Neural progenitor cell (in vitro differentiated cells): ENCODE measurements at regions not wholly inside any gene's neighbourhood (a gene's known extent, or its start where the extent isn't known, plus 50 kb on each side); places are given as distances from the start of the nearest gene placed in this dataset.
"Not testable (repeated sequence)": the region's sequence is repeated elsewhere in the genome, so short reads cannot be mapped to it uniquely, and the experiment has no call there.

Experiments used
- DNase-seq: peaks from one replicate; pipeline ENCODE4 v3.0.0-alpha.2; 2016; ENCODE audit warnings: low spot score
- H2AFZ ChIP-seq: fragments of 200-600 bp; sonication (generic); replicated peaks from 2 replicates; pipeline ENCODE4 v1.6.1; 2016; ENCODE audit warnings: antibody characterized with exemption
- H3F3A ChIP-seq: fragments of 200-600 bp; sonication (generic); 2 replicates; pipeline ENCODE4 v1.6.1; 2016; ENCODE audit warnings: antibody characterized with exemption, low read depth
- H3K27ac ChIP-seq: fragments of 200-600 bp; sonication (generic); 2 replicates; pipeline ENCODE4 v1.5.1; 2016; ENCODE audit warnings: mild to moderate bottlenecking
- H3K27me3 ChIP-seq: fragments of 200-600 bp; sonication (generic); 2 replicates; pipeline ENCODE4 v1.6.1; 2016; ENCODE audit warnings: mild to moderate bottlenecking, moderate library complexity
- H3K36me3 ChIP-seq: fragments of 200-600 bp; sonication (generic); 2 replicates; pipeline ENCODE4 v1.5.1; 2016
- H3K4me1 ChIP-seq: fragments of 200-600 bp; sonication (generic); 2 replicates; pipeline ENCODE4 v1.6.1; 2016; ENCODE audit warnings: mixed run types
- H3K4me2 ChIP-seq: fragments of 200-600 bp; sonication (generic); 2 replicates; pipeline ENCODE4 v1.6.1; 2016
- H3K4me3 ChIP-seq: fragments of 200-600 bp; sonication (generic); 2 replicates; pipeline ENCODE4 v1.5.1; 2016
- H3K79me2 ChIP-seq: fragments of 200-600 bp; sonication (generic); 2 replicates; pipeline ENCODE4 v1.6.1; 2016; ENCODE audit warnings: low read depth
- H3K9ac ChIP-seq: fragments of 200-600 bp; sonication (generic); 2 replicates; pipeline ENCODE4 v1.6.1; 2016
- H3K9me3 ChIP-seq: fragments of 200-600 bp; sonication (generic); 2 replicates; pipeline ENCODE4 v1.5.1; 2016; ENCODE audit warnings: low read depth
- H4K20me1 ChIP-seq: fragments of 200-600 bp; sonication (generic); 2 replicates; pipeline ENCODE4 v1.6.1; 2016; ENCODE audit warnings: low read depth
- H3K27ac Mint-ChIP-seq: 3 replicates; pipeline ENCODE4 v1.8.0; 2021; ENCODE audit warnings: mixed read lengths
- H3K27me3 Mint-ChIP-seq: 2 replicates; pipeline ENCODE4 v1.8.0; 2022; ENCODE audit warnings: low read depth, mild to moderate bottlenecking, inconsistent platforms, moderate library complexity, mixed read lengths; ENCODE audit not compliant: insufficient read depth
- H3K36me3 Mint-ChIP-seq: 3 replicates; pipeline ENCODE4 v1.8.0; 2021; ENCODE audit warnings: mixed read lengths
- H3K4me1 Mint-ChIP-seq: 3 replicates; pipeline ENCODE4 v1.8.0; 2021; ENCODE audit warnings: mixed read lengths
- H3K4me3 Mint-ChIP-seq: 3 replicates; pipeline ENCODE4 v1.8.0; 2021; ENCODE audit warnings: mild to moderate bottlenecking, moderate library complexity, mixed read lengths
- H3K9me3 Mint-ChIP-seq: 3 replicates; pipeline ENCODE4 v1.8.0; 2020; ENCODE audit warnings: mixed read lengths
- EZH2 ChIP-seq: fragments of 200-600 bp; sonication (generic); IDR thresholded peaks from 2 replicates; pipeline ENCODE4 v1.6.1; 2017; ENCODE audit warnings: antibody characterized with exemption, mild to moderate bottlenecking, moderate library complexity
- EZH2phosphoT487 ChIP-seq: fragments of 200-600 bp; sonication (generic); IDR thresholded peaks from 2 replicates; pipeline ENCODE4 v1.6.1; 2017; ENCODE audit warnings: antibody characterized with exemption
- TF ChIP-seq, protein P1 (sequence below): fragments of 200-600 bp; sonication (generic); IDR thresholded peaks from 2 replicates; pipeline ENCODE4 v1.5.1; 2017; ENCODE audit warnings: antibody characterized with exemption, mild to moderate bottlenecking

DNA sequence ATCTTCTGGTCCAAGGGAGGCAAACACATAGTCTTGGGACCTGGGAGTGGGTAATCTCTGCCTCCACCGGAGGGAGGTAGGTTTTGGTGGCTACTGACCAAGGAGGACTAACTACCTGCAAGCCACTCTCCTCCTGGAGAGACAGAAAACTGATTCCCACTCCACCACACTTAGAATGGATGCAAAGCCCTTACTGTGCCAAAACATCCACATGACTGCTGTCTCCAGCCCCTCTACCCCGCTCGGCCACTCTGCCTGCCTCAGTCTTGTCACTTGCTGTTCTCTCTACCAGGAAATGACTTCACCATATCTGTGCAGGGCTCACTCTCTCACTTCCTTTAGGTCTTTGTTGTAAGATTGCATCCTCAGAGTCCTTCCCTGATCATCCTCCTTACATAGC, 129.5 kb upstream of the ARG1 start:
- H3K27ac Mint-ChIP-seq = no peak overlapping the region
- no peaks in the 10 kb centered on the region for H3K4me1 ChIP-seq
- no peaks in the 10 kb centered on the region for H3K27me3 Mint-ChIP-seq
- no peak overlapping the region for H3K4me3 ChIP-seq
- H3K9me3 Mint-ChIP-seq = peaks cover 5% of the 10 kb centered on the region
- no peak overlapping the region for H3K4me2 ChIP-seq
- H3F3A ChIP-seq = no peaks in the 10 kb centered on the region
- no peaks in the 10 kb centered on the region for H3K4me1 Mint-ChIP-seq
- H3K9me3 ChIP-seq = no peaks in the 10 kb centered on the region
- H3K79me2 ChIP-seq = no peaks in the 10 kb centered on the region
- H2AFZ ChIP-seq = no peak overlapping the region
- no peak overlapping the region for H3K4me3 Mint-ChIP-seq
- no peak overlapping the region for H3K9ac ChIP-seq
- DNase-seq = no peak
- TF ChIP-seq EZH2 (no peak), EZH2phosphoT487 (no peak)
- TF ChIP-seq, protein P1, sequence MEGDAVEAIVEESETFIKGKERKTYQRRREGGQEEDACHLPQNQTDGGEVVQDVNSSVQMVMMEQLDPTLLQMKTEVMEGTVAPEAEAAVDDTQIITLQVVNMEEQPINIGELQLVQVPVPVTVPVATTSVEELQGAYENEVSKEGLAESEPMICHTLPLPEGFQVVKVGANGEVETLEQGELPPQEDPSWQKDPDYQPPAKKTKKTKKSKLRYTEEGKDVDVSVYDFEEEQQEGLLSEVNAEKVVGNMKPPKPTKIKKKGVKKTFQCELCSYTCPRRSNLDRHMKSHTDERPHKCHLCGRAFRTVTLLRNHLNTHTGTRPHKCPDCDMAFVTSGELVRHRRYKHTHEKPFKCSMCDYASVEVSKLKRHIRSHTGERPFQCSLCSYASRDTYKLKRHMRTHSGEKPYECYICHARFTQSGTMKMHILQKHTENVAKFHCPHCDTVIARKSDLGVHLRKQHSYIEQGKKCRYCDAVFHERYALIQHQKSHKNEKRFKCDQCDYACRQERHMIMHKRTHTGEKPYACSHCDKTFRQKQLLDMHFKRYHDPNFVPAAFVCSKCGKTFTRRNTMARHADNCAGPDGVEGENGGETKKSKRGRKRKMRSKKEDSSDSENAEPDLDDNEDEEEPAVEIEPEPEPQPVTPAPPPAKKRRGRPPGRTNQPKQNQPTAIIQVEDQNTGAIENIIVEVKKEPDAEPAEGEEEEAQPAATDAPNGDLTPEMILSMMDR = no peak
- H3K27me3 ChIP-seq = no peaks in the 10 kb centered on the region
- no peaks in the 10 kb centered on the region for H3K36me3 ChIP-seq
- H3K36me3 Mint-ChIP-seq = no peaks in the 10 kb centered on the region
- H4K20me1 ChIP-seq = no peaks in the 10 kb centered on the region
- H3K27ac ChIP-seq = no peak overlapping the region

DNA sequence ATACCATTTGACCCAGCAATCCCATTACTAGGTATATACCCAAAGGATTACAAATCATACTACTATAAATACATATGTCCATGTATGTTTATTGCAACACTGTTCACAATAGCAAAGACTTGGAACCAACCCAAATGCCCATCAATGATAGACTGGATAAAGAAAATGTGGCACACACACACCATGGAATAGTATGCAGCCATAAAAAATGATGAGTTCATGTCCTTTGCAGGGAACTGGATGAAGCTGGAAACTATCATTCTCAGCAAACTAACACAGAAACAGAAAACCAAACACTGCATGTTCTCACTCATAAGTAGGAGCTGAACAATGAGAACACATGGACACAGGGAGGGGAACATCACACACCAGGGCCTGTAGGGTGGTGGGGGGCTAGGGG, 127.7 kb upstream of the ARG1 start:
- not testable (repeated sequence) for H3K27me3 ChIP-seq, H3K27ac ChIP-seq, H4K20me1 ChIP-seq, H3K4me1 Mint-ChIP-seq, H3K4me3 ChIP-seq, H3K9me3 Mint-ChIP-seq, DNase-seq, H3K27ac Mint-ChIP-seq, H2AFZ ChIP-seq, H3K4me1 ChIP-seq, H3K79me2 ChIP-seq, H3K4me3 Mint-ChIP-seq, H3K9ac ChIP-seq, H3K36me3 Mint-ChIP-seq, H3K4me2 ChIP-seq, H3F3A ChIP-seq, H3K36me3 ChIP-seq, H3K27me3 Mint-ChIP-seq, H3K9me3 ChIP-seq

DNA sequence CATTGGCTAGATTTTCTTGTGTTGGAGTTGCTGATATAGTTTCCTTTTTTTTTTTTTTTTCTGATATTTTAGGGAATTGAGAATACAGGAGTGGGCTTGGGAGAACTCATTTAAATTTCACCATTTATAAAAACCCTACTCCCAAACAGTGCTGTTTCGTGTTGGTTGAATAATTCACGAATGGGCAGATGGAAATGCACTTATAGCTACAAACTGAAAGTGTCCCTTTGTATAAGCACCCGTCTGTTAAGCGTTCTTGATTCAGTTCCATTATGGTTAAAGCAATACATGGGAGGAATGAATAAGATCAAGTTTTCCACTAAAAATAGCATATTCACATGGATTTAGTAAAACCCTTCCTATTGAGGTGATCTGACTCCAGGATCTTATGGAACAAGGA, 122.2 kb upstream of the ARG1 start:
- Mint-ChIP-seq H3K27me3 (peaks cover 4% of the 10 kb centered on the region), H3K4me1 (peaks cover 22% of the 10 kb centered on the region), H3K27ac (peak overlapping the region; percentile 32), H3K4me3 (no peak overlapping the region), H3K9me3 (peaks cover 8% of the 10 kb centered on the region), H3K36me3 (peaks cover 2% of the 10 kb centered on the region)
- TF ChIP-seq, protein P1 = no peak
- TF ChIP-seq EZH2phosphoT487 (no peak), EZH2 (no peak)
- no peak for DNase-seq
- Histone ChIP-seq H3K4me1 (no peaks in the 10 kb centered on the region), H3K79me2 (no peaks in the 10 kb centered on the region), H3K27ac (no peak overlapping the region), H3K9me3 (no peaks in the 10 kb centered on the region), H3K27me3 (no peaks in the 10 kb centered on the region), H3K36me3 (no peaks in the 10 kb centered on the region), H3K4me3 (no peak overlapping the region), H4K20me1 (no peaks in the 10 kb centered on the region), H2AFZ (no peak overlapping the region), H3K4me2 (no peak overlapping the region), H3K9ac (no peak overlapping the region), H3F3A (no peaks in the 10 kb centered on the region)

DNA sequence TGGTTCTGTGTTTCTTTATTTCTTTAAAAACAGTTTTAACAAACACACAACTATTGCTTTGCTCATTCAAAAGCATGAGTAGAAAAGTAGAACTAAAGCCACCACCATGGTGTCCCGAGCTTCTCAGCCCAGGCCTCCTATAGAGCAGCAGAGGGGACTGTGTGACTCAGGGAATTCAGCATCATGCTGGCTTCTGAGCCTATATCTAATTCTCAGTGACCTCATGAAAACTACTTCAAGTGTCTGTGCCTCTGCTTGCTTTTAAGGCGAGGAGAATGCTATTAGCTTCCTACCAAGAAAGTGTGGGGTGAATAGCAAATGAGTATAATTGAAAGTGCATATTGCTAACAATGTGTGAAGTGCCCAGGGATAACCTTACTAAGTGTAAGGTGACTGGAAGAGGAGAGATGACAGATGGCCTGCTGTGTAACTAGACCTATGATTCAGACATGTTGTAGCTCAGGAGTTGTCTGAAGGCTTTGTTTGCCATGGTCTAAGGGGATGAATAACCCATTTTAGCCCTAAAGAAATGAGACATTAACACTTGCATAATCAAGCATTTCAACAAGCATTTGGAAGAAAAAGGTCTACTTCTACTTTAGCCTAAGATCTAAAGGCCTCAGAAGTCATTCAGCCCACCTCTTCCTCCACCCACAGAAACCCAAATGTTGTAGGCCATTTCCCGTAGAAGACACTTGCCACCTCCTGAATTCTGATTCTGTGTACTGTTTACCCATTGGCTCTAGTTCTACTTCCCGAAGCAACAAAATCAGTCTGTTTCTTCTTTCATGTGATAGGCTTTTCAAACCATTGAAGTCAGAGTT, 121.5 kb upstream of the ARG1 start:
- TF ChIP-seq EZH2 (no peak), EZH2phosphoT487 (no peak)
- TF ChIP-seq, protein P1 = no peak
- no peak overlapping the region for H2AFZ ChIP-seq
- peaks cover 6% of the 10 kb centered on the region for H3K27me3 Mint-ChIP-seq

More for the DNA sequence above, 121.5 kb upstream of the ARG1 start:
- H3K9ac ChIP-seq = no peak overlapping the region
- no peaks in the 10 kb centered on the region for H3K79me2 ChIP-seq
- Mint-ChIP-seq H3K36me3 (peaks cover 2% of the 10 kb centered on the region), H3K4me3 (no peak overlapping the region), H3K27ac (peak overlapping the region; percentile 32), H3K4me1 (peaks cover 22% of the 10 kb centered on the region), H3K9me3 (peaks cover 8% of the 10 kb centered on the region)
- no peaks in the 10 kb centered on the region for H3F3A ChIP-seq
- H3K27me3 ChIP-seq = no peaks in the 10 kb centered on the region
- no peaks in the 10 kb centered on the region for H4K20me1 ChIP-seq
- no peaks in the 10 kb centered on the region for H3K4me1 ChIP-seq
- H3K4me2 ChIP-seq = no peak overlapping the region
- no peak overlapping the region for H3K4me3 ChIP-seq
- H3K36me3 ChIP-seq = no peaks in the 10 kb centered on the region
- no peaks in the 10 kb centered on the region for H3K9me3 ChIP-seq
- no peak for DNase-seq
- no peak overlapping the region for H3K27ac ChIP-seq
